GM12878 (cell line): ENCODE measurements at regions not wholly inside any gene's neighbourhood (a gene's known extent, or its start where the extent isn't known, plus 50 kb on each side); places are given as distances from the start of the nearest gene placed in this dataset.

ENCODE experiments used
- ATAC-seq: fragments of 200-7000 bp; cut with Tn5 transposase; 3 replicates; pipeline ENCODE4 v1.9.1; 2020; ENCODE audit warnings: mild to moderate bottlenecking, moderate library complexity
- BruUV-seq: library from RNA; stranded (reverse); fragments of 400-500 nt; replicated peaks from 2 replicates; lab custom pipeline; 2021; lab: Mats Ljungman, UMichigan
- CTCF ChIA-PET: fragments of 300-600 bp; sonication (Branson Sonifier 250); formaldehyde crosslinking; extraction: SDS; loops from one replicate; lab custom pipeline; 2021; ENCODE audit warnings: inconsistent platforms; lab: Yijun Ruan, JAX
- POLR2A ChIA-PET: fragments of 350-600 bp; formaldehyde crosslinking; extraction: SDS; loops from one replicate; lab custom pipeline; 2021; ENCODE audit warnings: inconsistent platforms; lab: Charles Lee
- RAD21 ChIA-PET: fragments of 300-600 bp; sonication (Branson Sonifier 250); formaldehyde crosslinking; loops from one replicate; lab custom pipeline; 2023; ENCODE audit warnings: antibody characterized with exemption; ENCODE audit not compliant: unreplicated experiment; lab: Charles Lee
- SMC1A ChIA-PET: fragments of 300-600 bp; sonication (Branson Sonifier 250); formaldehyde crosslinking; loops from one replicate; lab custom pipeline; 2023; ENCODE audit not compliant: unreplicated experiment, uncharacterized antibody; lab: Charles Lee
- DNase-seq: peaks from one replicate; pipeline ENCODE4 v3.0.0-alpha.2; 2011; ENCODE audit warnings: low read depth, low spot score
- FAIRE-seq: peaks from 3 replicates; lab custom pipeline; 2011; peaks lifted over from hg19 to GRCh38; lab: Jason Lieb, UNC
- H2AFZ ChIP-seq: 2 replicates; pipeline ENCODE4 v1.6.0; 2011; ENCODE audit warnings: low read depth, low read length, control low read depth; ENCODE audit not compliant: control insufficient read depth
- H3K27ac ChIP-seq: 2 replicates; pipeline ENCODE4 v1.5.1; 2011; ENCODE audit warnings: control low read depth; ENCODE audit not compliant: control insufficient read depth, insufficient read depth
- H3K27me3 ChIP-seq, 2 experiments: replicated peaks in 1 of 2; 2 replicates each; pipeline versions ENCODE4 v1.6.0 to v1.6.1; 2011; ENCODE audit warnings: low read length in 1 of 2; ENCODE audit not compliant: control insufficient read depth in 2 of 2, insufficient read depth in 2 of 2
- H3K36me3 ChIP-seq, 2 experiments: 2 replicates each; pipeline ENCODE4 v1.5.1; 2011; ENCODE audit warnings: low read length in 1 of 2; ENCODE audit not compliant: control insufficient read depth in 2 of 2, insufficient read depth in 2 of 2
- H3K4me1 ChIP-seq: 2 replicates; pipeline ENCODE4 v1.6.1; 2011; ENCODE audit warnings: mild to moderate bottlenecking, low read length, moderate library complexity, mixed read lengths; ENCODE audit not compliant: control insufficient read depth, insufficient read depth
- H3K4me2 ChIP-seq: 2 replicates; pipeline ENCODE4 v1.6.0; 2011; ENCODE audit warnings: control low read depth; ENCODE audit not compliant: control insufficient read depth, insufficient read depth
- H3K4me3 ChIP-seq: fragments of 200-600 bp; sonication (generic); 2 replicates; pipeline ENCODE4 v1.5.1; 2016
- H3K79me2 ChIP-seq: 2 replicates; pipeline ENCODE4 v1.6.0; 2011; ENCODE audit warnings: low read length; ENCODE audit not compliant: control insufficient read depth, insufficient read depth
- H3K9ac ChIP-seq: 2 replicates; pipeline ENCODE4 v1.8.0; 2011; ENCODE audit warnings: low read length, control low read depth, mixed read lengths; ENCODE audit not compliant: control insufficient read depth, insufficient read depth
- H3K9me3 ChIP-seq: replicated peaks from 3 replicates; pipeline ENCODE4 v1.5.1; 2011; ENCODE audit warnings: mild to moderate bottlenecking, low read length; ENCODE audit not compliant: control insufficient read depth, insufficient read depth
- H4K20me1 ChIP-seq: 2 replicates; pipeline ENCODE4 v1.6.0; 2011; ENCODE audit not compliant: control insufficient read depth, insufficient read depth
- CHD4 ChIP-seq: fragments of 200-600 bp; sonication (generic); IDR thresholded peaks from 2 replicates; pipeline ENCODE4 v1.6.1; 2016; ENCODE audit warnings: mild to moderate bottlenecking
- ETV6 ChIP-seq, 2 experiments: fragments of 450-650 bp in 1 of 2; IDR thresholded peaks in 1 of 2; conservative IDR thresholded peaks in 1 of 2; 2 replicates each; pipeline ENCODE4 v1.6.1; 2014; ENCODE audit warnings: antibody characterized with exemption in 1 of 2, borderline replicate concordance in 1 of 2, low read depth in 1 of 2, mild to moderate bottlenecking in 1 of 2, moderate library complexity in 1 of 2
- EZH2 ChIP-seq: IDR thresholded peaks from 2 replicates; pipeline ENCODE4 v1.6.1; 2012; ENCODE audit warnings: low read depth, mild to moderate bottlenecking, control low read depth, inconsistent platforms, low read length, borderline replicate concordance; ENCODE audit not compliant: control insufficient read depth
- KDM1A ChIP-seq: fragments of 200-600 bp; sonication (generic); IDR thresholded peaks from 2 replicates; pipeline ENCODE4 v1.6.1; 2016; ENCODE audit warnings: borderline replicate concordance
- KLF5 ChIP-seq: fragments of 450-650 bp; IDR thresholded peaks from 2 replicates; pipeline ENCODE4 v1.6.1; 2014; ENCODE audit warnings: mild to moderate bottlenecking; ENCODE audit not compliant: partially characterized antibody
- NFIC ChIP-seq: IDR thresholded peaks from 2 replicates; pipeline ENCODE4 v1.6.1; 2012; ENCODE audit warnings: low read depth, mild to moderate bottlenecking, inconsistent platforms, low read length, moderate library complexity
- RBBP5 ChIP-seq: fragments of 200-600 bp; sonication (generic); conservative IDR thresholded peaks from 2 replicates; pipeline ENCODE4 v1.6.1; 2016
- SIN3A ChIP-seq: IDR thresholded peaks from 2 replicates; pipeline ENCODE4 v1.6.1; 2012; ENCODE audit warnings: low read depth, low read length, improper control_type of control experiment
- STAT3 ChIP-seq: IDR thresholded peaks from 2 replicates; pipeline ENCODE4 v1.6.1; 2011; ENCODE audit warnings: low read depth, low read length, improper control_type of control experiment
- TAF1 ChIP-seq: IDR thresholded peaks from 2 replicates; pipeline ENCODE4 v1.6.1; 2011; ENCODE audit warnings: mild to moderate bottlenecking, low read depth, low read length, borderline replicate concordance
- ZBED1 ChIP-seq: IDR thresholded peaks from 2 replicates; pipeline ENCODE4 v1.6.1; 2016; ENCODE audit warnings: borderline replicate concordance
- ZNF274 ChIP-seq: IDR thresholded peaks from one replicate; pipeline ENCODE4 v1.8.0; 2011; ENCODE audit not compliant: insufficient read length, insufficient read depth
- ZSCAN29 ChIP-seq: fragments of 450-650 bp; IDR thresholded peaks from 2 replicates; pipeline ENCODE4 v1.6.1; 2017; ENCODE audit warnings: mild to moderate bottlenecking, moderate library complexity
- WGBS: methylation state at CpG from one replicate; pipeline ENCODE4 v1.1.6; 2016; ENCODE audit warnings: low lambda C conversion rate; ENCODE audit not compliant: insufficient replicate concordance, insufficient coverage; ENCODE audit errors: missing lambda C conversion rate; 5-methylcytosine and 5-hydroxymethylcytosine counted together
- in situ Hi-C: fragments of 300-500 bp; cut with MboI; formaldehyde crosslinking; loops from 9 replicates; pipeline ENCODE4 v1.14.3; 2018; ENCODE audit warnings: mixed read lengths
- intact Hi-C: fragments of 100-400 bp; cut with micrococcal nuclease; formaldehyde crosslinking; loops from one replicate; pipeline ENCODE4 v1.14.2; 2022; ENCODE audit not compliant: unreplicated experiment
- TF ChIP-seq, protein P1 (sequence below), 3 experiments: IDR thresholded peaks in 2 of 3; conservative IDR thresholded peaks in 1 of 3; 2 replicates each; pipeline ENCODE4 v1.5.1; 2011; ENCODE audit warnings: low read depth in 3 of 3, low read length in 3 of 3, mild to moderate bottlenecking in 3 of 3, control low read depth in 2 of 3, moderate library complexity in 2 of 3, inconsistent platforms in 1 of 3, mixed read lengths in 1 of 3; ENCODE audit not compliant: control insufficient read depth in 2 of 3, insufficient read depth in 1 of 3; ENCODE audit errors: extremely low read depth in 1 of 3
- TF ChIP-seq, protein P2 (sequence below): IDR thresholded peaks from 2 replicates; pipeline ENCODE4 v1.6.1; 2012; ENCODE audit warnings: low read length, inconsistent platforms
- TF ChIP-seq, protein P3 (sequence below): fragments of 450-650 bp; IDR thresholded peaks from 2 replicates; pipeline ENCODE4 v1.6.1; 2017; ENCODE audit warnings: mild to moderate bottlenecking
- TF ChIP-seq, protein P4 (sequence below): IDR thresholded peaks from 2 replicates; pipeline ENCODE4 v1.6.1; 2011; ENCODE audit warnings: low read depth, mild to moderate bottlenecking, low read length, moderate library complexity, borderline replicate concordance; ENCODE audit errors: extremely low read depth

DNA sequence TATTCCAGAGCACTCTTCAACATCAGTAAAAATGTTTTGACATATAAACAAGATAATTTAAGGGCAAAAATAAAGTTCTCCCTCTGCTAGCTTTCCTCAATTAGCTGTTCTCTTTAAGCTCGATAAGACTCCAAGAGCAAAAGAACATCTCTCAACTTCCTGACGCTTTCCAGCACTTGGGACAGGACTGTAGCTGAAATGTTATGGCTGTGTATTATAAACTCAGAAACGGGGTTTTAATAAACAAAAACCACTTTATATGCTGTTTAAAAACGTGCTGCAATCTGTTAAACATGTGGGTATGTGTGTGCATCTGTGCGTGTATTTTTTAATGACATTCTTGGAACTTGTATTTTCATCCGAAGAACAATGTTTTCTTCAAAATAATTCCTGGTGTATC, 71.5 kb upstream of the RGS2 start:
- ChIA-PET SMC1A (interaction anchor here (1.3 kb wide), 1 partner anchor 8 kb away, joined by 3 read pairs; no protein-coding TSS in a partner anchor), POLR2A (no interaction called here), RAD21 (no interaction called here), CTCF (interaction anchor here (0.9 to 1.5 kb wide), 2 partner anchors 18 to 178 kb away, joined by 3 read pairs; no protein-coding TSS in a partner anchor)
- in situ Hi-C loops (no loop called here), intact Hi-C loops (no loop called here)
- BruUV-seq: no TSS peak
- no peak overlapping the region for H2AFZ ChIP-seq
- DNase-seq (no peak), FAIRE-seq (no peak), ATAC-seq (no peak)
- H3K79me2 ChIP-seq: no peaks in the 10 kb centered on the region
- H3K27me3 ChIP-seq: no peaks in the 10 kb centered on the region
- H3K4me2 ChIP-seq: no peak overlapping the region
- 48% methylated on average over 6 of the region's 6 CpGs for WGBS
- H4K20me1 ChIP-seq: no peaks in the 10 kb centered on the region; the same call in 1 of the 2 replicates
- no peaks in the 10 kb centered on the region for H3K9me3 ChIP-seq
- H3K4me1 ChIP-seq: no peaks in the 10 kb centered on the region
- no peak overlapping the region for H3K4me3 ChIP-seq
- no peak overlapping the region for H3K9ac ChIP-seq
- no peaks in the 10 kb centered on the region for H3K36me3 ChIP-seq
- no peak overlapping the region for H3K27ac ChIP-seq
- TF ChIP-seq KLF5 (no peak), CHD4 (no peak), ZNF274 (no peak), NFIC (no peak), SIN3A (no peak), ETV6 (conservative IDR thresholded peaks at IDR 0.05 in 1 of 2, IDR thresholded peaks at IDR 0.05 in 1 of 2; ENCODE audit: borderline replicate concordance in 1 of 2, low read depth in 1 of 2) (no peak), EZH2 (no peak), TAF1 (no peak), STAT3 (no peak), ZBED1 (no peak), ZSCAN29 (no peak), RBBP5 (no peak), KDM1A (no peak)
- TF ChIP-seq, protein P1, sequence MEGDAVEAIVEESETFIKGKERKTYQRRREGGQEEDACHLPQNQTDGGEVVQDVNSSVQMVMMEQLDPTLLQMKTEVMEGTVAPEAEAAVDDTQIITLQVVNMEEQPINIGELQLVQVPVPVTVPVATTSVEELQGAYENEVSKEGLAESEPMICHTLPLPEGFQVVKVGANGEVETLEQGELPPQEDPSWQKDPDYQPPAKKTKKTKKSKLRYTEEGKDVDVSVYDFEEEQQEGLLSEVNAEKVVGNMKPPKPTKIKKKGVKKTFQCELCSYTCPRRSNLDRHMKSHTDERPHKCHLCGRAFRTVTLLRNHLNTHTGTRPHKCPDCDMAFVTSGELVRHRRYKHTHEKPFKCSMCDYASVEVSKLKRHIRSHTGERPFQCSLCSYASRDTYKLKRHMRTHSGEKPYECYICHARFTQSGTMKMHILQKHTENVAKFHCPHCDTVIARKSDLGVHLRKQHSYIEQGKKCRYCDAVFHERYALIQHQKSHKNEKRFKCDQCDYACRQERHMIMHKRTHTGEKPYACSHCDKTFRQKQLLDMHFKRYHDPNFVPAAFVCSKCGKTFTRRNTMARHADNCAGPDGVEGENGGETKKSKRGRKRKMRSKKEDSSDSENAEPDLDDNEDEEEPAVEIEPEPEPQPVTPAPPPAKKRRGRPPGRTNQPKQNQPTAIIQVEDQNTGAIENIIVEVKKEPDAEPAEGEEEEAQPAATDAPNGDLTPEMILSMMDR (IDR thresholded peaks at IDR 0.05 in 2 of 3, conservative IDR thresholded peaks at IDR 0.05 in 1 of 3; ENCODE audit: control insufficient read depth in 2 of 3, extremely low read depth in 1 of 3, insufficient read depth in 1 of 3, low read depth in 3 of 3, low read length in 3 of 3): no peak
- TF ChIP-seq, protein P2, sequence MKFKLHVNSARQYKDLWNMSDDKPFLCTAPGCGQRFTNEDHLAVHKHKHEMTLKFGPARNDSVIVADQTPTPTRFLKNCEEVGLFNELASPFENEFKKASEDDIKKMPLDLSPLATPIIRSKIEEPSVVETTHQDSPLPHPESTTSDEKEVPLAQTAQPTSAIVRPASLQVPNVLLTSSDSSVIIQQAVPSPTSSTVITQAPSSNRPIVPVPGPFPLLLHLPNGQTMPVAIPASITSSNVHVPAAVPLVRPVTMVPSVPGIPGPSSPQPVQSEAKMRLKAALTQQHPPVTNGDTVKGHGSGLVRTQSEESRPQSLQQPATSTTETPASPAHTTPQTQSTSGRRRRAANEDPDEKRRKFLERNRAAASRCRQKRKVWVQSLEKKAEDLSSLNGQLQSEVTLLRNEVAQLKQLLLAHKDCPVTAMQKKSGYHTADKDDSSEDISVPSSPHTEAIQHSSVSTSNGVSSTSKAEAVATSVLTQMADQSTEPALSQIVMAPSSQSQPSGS: no peak
- TF ChIP-seq, protein P3, sequence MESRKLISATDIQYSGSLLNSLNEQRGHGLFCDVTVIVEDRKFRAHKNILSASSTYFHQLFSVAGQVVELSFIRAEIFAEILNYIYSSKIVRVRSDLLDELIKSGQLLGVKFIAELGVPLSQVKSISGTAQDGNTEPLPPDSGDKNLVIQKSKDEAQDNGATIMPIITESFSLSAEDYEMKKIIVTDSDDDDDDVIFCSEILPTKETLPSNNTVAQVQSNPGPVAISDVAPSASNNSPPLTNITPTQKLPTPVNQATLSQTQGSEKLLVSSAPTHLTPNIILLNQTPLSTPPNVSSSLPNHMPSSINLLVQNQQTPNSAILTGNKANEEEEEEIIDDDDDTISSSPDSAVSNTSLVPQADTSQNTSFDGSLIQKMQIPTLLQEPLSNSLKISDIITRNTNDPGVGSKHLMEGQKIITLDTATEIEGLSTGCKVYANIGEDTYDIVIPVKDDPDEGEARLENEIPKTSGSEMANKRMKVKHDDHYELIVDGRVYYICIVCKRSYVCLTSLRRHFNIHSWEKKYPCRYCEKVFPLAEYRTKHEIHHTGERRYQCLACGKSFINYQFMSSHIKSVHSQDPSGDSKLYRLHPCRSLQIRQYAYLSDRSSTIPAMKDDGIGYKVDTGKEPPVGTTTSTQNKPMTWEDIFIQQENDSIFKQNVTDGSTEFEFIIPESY: no peak
- TF ChIP-seq, protein P4, sequence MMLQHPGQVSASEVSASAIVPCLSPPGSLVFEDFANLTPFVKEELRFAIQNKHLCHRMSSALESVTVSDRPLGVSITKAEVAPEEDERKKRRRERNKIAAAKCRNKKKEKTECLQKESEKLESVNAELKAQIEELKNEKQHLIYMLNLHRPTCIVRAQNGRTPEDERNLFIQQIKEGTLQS: no peak
